ENCODE measurements at regions not wholly inside any gene's neighbourhood (a gene's known extent, or its start where the extent isn't known, plus 50 kb on each side); places are given as distances from the start of the nearest gene placed in this dataset.

DNA sequence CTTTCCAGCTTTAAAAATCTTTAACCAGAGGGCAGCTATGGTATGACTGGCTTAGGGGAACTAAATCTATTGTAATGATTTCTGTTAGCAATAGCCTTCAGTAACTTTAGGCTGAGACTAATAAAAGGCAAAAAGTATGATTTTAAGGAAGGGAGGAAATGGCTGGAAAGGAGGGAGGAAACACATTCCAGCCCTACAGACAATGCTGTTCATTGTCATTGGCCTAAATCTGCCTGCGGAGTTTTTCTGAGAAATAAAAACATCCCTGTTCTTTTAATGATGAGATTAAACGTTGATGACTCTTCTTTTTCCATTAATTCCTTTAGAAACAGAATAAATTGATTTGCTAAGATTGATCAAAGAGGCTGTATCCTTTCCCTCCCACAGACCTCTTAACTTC, 99.6 kb upstream of the GRAMD1B start:
- no peak overlapping the region for H3K4me3 ChIP-seq
- no peaks in the 10 kb centered on the region for H3K36me3 ChIP-seq
- 48% methylated on average over 2 of the region's 2 CpGs for WGBS (ENCODE audit: insufficient coverage, low coverage, low lambda C conversion rate, missing lambda C conversion rate)
- ATAC-seq (no peak), DNase-seq (no peak)
- intact Hi-C loops (cut with DNase I): no loop called here
- TF ChIP-seq, protein P1, sequence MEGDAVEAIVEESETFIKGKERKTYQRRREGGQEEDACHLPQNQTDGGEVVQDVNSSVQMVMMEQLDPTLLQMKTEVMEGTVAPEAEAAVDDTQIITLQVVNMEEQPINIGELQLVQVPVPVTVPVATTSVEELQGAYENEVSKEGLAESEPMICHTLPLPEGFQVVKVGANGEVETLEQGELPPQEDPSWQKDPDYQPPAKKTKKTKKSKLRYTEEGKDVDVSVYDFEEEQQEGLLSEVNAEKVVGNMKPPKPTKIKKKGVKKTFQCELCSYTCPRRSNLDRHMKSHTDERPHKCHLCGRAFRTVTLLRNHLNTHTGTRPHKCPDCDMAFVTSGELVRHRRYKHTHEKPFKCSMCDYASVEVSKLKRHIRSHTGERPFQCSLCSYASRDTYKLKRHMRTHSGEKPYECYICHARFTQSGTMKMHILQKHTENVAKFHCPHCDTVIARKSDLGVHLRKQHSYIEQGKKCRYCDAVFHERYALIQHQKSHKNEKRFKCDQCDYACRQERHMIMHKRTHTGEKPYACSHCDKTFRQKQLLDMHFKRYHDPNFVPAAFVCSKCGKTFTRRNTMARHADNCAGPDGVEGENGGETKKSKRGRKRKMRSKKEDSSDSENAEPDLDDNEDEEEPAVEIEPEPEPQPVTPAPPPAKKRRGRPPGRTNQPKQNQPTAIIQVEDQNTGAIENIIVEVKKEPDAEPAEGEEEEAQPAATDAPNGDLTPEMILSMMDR (IDR thresholded peaks at IDR 0.05): no peak
- no peak for TF ChIP-seq POLR2A (IDR thresholded peaks at IDR 0.05)
- H3K4me1 ChIP-seq: no peaks in the 10 kb centered on the region
- no peak overlapping the region for H3K27ac ChIP-seq
- no peaks in the 10 kb centered on the region for H3K9me3 ChIP-seq
- no peaks in the 10 kb centered on the region for H3K27me3 ChIP-seq

DNA sequence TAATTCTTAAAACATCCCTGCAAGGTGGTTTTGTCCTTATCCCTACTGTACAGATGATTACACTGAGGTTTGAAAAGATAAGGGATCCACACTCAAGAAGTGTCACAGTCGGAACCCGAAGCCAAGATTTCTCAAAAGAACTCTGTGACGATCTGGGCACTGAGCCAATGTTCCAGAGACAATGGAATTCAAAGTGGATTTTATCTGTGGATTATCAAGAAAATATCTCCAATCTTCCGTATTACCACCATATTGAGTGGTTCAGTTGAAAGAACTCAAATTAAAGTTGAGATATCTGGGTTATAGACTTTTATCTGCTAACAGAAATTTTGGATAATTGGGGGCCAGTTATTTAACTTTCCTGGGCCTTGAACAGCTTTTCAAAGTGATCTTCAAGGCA, 100.0 kb upstream of the GRAMD1B start:
- no peaks in the 10 kb centered on the region for H3K9me3 ChIP-seq
- no peaks in the 10 kb centered on the region for H3K36me3 ChIP-seq
- 34% methylated on average over 4 of the region's 4 CpGs for WGBS (ENCODE audit: insufficient coverage, low coverage, low lambda C conversion rate, missing lambda C conversion rate)
- no peaks in the 10 kb centered on the region for H3K27me3 ChIP-seq
- H3K4me3 ChIP-seq: no peak overlapping the region
- DNase-seq: no peak
- no peaks in the 10 kb centered on the region for H3K4me1 ChIP-seq
- H3K27ac ChIP-seq: no peak overlapping the region
- no peak for ATAC-seq
- intact Hi-C loops (cut with DNase I): no loop called here
- TF ChIP-seq POLR2A (IDR thresholded peaks at IDR 0.05): no peak
- TF ChIP-seq, protein P1 (IDR thresholded peaks at IDR 0.05): no peak

DNA sequence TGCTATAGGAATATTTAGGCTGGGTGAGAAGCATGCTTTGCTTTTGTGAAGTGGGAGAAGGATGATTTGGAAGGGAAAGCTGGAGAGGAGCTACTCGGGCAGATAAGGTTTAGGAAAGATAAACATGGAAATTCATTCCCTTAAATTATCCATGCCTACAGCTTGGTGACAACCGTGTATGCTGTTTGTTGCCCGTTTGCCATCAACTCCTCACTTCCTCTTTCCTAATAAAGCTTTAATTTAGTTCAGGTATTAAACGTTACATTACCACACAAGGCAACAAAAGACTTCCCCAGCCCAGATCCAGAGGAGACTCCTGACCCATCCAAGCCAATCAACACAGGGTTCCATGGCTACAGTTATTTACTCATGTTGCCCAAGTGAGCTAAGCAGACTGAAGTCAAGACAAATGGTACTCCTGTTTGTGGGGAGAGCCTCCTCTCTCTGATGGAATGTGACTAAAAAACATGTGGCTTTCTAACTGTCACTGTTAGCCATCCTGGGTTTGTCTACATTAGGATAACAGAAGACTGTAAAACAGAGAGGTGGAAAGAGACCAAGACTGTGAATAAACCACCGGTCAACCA, 101.7 kb upstream of the GRAMD1B start:
- no peaks in the 10 kb centered on the region for H3K36me3 ChIP-seq
- H3K4me3 ChIP-seq: no peak overlapping the region
- WGBS (ENCODE audit: insufficient coverage, low coverage, low lambda C conversion rate, missing lambda C conversion rate): 38% methylated on average over 5 of the region's 5 CpGs
- ATAC-seq (no peak), DNase-seq (no peak)
- H3K27me3 ChIP-seq: no peaks in the 10 kb centered on the region
- H3K9me3 ChIP-seq: no peaks in the 10 kb centered on the region
- TF ChIP-seq, protein P1 (IDR thresholded peaks at IDR 0.05): no peak
- TF ChIP-seq POLR2A (IDR thresholded peaks at IDR 0.05): no peak
- intact Hi-C loops (cut with DNase I): no loop called here
- H3K4me1 ChIP-seq: no peaks in the 10 kb centered on the region
- H3K27ac ChIP-seq: no peak overlapping the region

DNA sequence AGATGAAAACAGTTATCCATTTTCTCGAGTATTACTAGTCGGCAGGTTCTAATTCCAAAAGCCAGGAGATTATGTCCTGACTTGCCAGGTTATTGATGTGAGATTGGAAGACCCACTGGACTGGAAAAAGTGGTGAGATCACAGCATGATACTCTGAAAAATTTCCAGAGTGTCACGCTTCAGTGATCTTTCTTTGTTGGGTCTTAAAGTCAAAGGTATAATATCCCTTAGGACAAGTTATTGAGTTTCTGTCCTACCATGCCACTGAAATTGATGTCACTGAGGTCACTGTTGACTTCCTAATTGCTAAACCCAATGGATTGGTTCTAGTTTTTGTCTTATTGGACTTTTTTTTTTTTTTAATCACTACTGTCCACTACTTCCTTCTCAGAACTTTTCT, 104.5 kb upstream of the GRAMD1B start:
- Histone ChIP-seq H3K36me3 (no peaks in the 10 kb centered on the region), H3K27me3 (no peaks in the 10 kb centered on the region), H3K4me1 (no peaks in the 10 kb centered on the region), H3K4me3 (no peak overlapping the region), H3K27ac (no peak overlapping the region), H3K9me3 (no peaks in the 10 kb centered on the region)
- DNase-seq (no peak), ATAC-seq (no peak)
- intact Hi-C loops (cut with DNase I): no loop called here
- TF ChIP-seq, protein P1 (IDR thresholded peaks at IDR 0.05): no peak
- no peak for TF ChIP-seq POLR2A (IDR thresholded peaks at IDR 0.05)
- 55% methylated on average over 3 of the region's 3 CpGs for WGBS (ENCODE audit: insufficient coverage, low coverage, low lambda C conversion rate, missing lambda C conversion rate)

DNA sequence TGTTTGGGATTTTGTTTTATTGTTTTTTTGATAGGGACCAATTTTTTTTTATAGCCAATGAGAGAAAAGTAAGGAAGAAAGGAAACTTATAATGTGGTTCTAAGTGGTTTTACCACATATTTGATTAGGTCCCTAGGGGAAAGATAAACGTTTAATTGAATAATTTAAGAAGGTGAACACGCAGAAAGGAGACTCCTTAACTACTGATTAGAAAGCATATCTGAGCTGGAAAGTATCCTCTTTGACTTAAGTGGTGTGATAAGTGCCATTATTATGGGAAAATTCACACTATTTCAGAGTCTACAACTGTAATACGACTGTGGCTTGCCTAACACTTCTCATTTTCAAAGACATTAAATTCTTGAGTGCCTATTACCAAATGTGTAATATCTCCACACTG, 106.5 kb upstream of the GRAMD1B start:
- DNase-seq: no peak
- TF ChIP-seq, protein P1 (IDR thresholded peaks at IDR 0.05): no peak
- TF ChIP-seq POLR2A (IDR thresholded peaks at IDR 0.05): no peak
- Histone ChIP-seq H3K4me1 (no peaks in the 10 kb centered on the region), H3K36me3 (no peaks in the 10 kb centered on the region), H3K27me3 (no peaks in the 10 kb centered on the region), H3K4me3 (no peak overlapping the region), H3K9me3 (no peaks in the 10 kb centered on the region), H3K27ac (no peak overlapping the region)
- ATAC-seq: no peak
- 23% methylated on average over 3 of the region's 3 CpGs for WGBS (ENCODE audit: insufficient coverage, low coverage, low lambda C conversion rate, missing lambda C conversion rate)
- intact Hi-C loops (cut with DNase I): no loop called here
